ENCODE measurements at regions not wholly inside any gene's neighbourhood (a gene's known extent, or its start where the extent isn't known, plus 50 kb on each side); places are given as distances from the start of the nearest gene placed in this dataset.

GRCh38 chr2:156748221-156748620 lies 312.0 kb downstream of the GPD2 start:
- TF ChIP-seq, protein P1, sequence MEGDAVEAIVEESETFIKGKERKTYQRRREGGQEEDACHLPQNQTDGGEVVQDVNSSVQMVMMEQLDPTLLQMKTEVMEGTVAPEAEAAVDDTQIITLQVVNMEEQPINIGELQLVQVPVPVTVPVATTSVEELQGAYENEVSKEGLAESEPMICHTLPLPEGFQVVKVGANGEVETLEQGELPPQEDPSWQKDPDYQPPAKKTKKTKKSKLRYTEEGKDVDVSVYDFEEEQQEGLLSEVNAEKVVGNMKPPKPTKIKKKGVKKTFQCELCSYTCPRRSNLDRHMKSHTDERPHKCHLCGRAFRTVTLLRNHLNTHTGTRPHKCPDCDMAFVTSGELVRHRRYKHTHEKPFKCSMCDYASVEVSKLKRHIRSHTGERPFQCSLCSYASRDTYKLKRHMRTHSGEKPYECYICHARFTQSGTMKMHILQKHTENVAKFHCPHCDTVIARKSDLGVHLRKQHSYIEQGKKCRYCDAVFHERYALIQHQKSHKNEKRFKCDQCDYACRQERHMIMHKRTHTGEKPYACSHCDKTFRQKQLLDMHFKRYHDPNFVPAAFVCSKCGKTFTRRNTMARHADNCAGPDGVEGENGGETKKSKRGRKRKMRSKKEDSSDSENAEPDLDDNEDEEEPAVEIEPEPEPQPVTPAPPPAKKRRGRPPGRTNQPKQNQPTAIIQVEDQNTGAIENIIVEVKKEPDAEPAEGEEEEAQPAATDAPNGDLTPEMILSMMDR (IDR thresholded peaks at IDR 0.05): no peak
- TF ChIP-seq POLR2A (IDR thresholded peaks at IDR 0.05): no peak

Measured in uterus (tissue), 2 donors.